SU-DHL-6 (cell line): ENCODE measurements at regions not wholly inside any gene's neighbourhood (a gene's known extent, or its start where the extent isn't known, plus 50 kb on each side); places are given as distances from the start of the nearest gene placed in this dataset.

Source experiments
- CTCF ChIP-seq: fragments of 200-600 bp; sonication (generic); IDR thresholded peaks from one replicate; pipeline ENCODE4 v1.5.1; 2017; ENCODE audit warnings: antibody characterized with exemption, mild to moderate bottlenecking, low read length, moderate library complexity; ENCODE audit not compliant: insufficient read depth, poor library complexity, severe bottlenecking
- EZH2phosphoT487 ChIP-seq: fragments of 200-600 bp; sonication (generic), shearing (Covaris generic); conservative IDR thresholded peaks from 2 replicates; pipeline ENCODE4 v1.6.1; 2018; ENCODE audit warnings: mild to moderate bottlenecking, antibody characterized with exemption, low read length, moderate library complexity, mixed read lengths

DNA sequence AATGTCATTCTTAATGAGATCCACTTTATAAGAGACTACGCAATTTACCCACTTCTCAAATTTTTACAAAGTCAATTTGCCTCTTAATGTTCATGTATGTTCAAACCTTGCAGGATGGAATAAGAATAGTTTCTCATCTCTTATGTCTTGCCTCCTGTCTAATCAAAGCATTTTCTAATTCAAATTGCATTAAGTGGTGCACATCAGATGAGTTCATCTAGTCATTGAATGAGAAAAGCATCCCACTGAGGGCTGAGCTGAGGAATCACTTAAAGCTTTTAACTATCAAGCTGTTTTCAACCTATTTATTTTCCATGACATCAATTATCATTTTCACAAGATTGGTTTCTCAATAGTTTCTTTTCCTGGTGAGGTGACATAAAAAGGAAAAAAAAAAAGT lies 1964.0 kb downstream of the PCDH7 start:
- no peak for TF ChIP-seq CTCF
- no peak for TF ChIP-seq EZH2phosphoT487
